ENCODE measurements at regions not wholly inside any gene's neighbourhood (a gene's known extent, or its start where the extent isn't known, plus 50 kb on each side); places are given as distances from the start of the nearest gene placed in this dataset.

- H3K9me3 Mint-ChIP-seq: peaks cover 13% of the 10 kb centered on the region
Measured at GRCh38 chr6:51129043-51129442, 310.4 kb downstream of the TFAP2B start.

More at GRCh38 chr6:51129043-51129442, 310.4 kb downstream of the TFAP2B start:
- H3K4me1 Mint-ChIP-seq: no peaks in the 10 kb centered on the region
- no peak for TF ChIP-seq NANOG (IDR thresholded peaks at IDR 0.05; ENCODE audit: borderline replicate concordance)
- no peak for TF ChIP-seq CREB1 (CRISPR knock-in tag; IDR thresholded peaks at IDR 0.05; ENCODE audit: low read depth)
- no peak for TF ChIP-seq POLR2AphosphoS5 (IDR thresholded peaks at IDR 0.05; ENCODE audit: low read depth)
- no peak for TF ChIP-seq EZH2 (IDR thresholded peaks at IDR 0.05; ENCODE audit: low read depth, unreplicated experiment)
- TF ChIP-seq ZNF114 (CRISPR knock-in tag; IDR thresholded peaks at IDR 0.05): no peak
- no peak for TF ChIP-seq ZNF331 (CRISPR knock-in tag; IDR thresholded peaks at IDR 0.05; ENCODE audit: low read depth)
- no peak for TF ChIP-seq REST (IDR thresholded peaks at IDR 0.05; ENCODE audit: unreplicated experiment)
- TF ChIP-seq ZNF462 (CRISPR knock-in tag; IDR thresholded peaks at IDR 0.05): no peak
- no peak for TF ChIP-seq EZH2phosphoT487 (IDR thresholded peaks at IDR 0.05; ENCODE audit: unreplicated experiment)
- no peak for TF ChIP-seq CTCF (conservative IDR thresholded peaks at IDR 0.05; ENCODE audit: low read depth in 2 of 2)
- no peak for TF ChIP-seq STAT1 (IDR thresholded peaks at IDR 0.05; ENCODE audit: unreplicated experiment)
- no peak for TF ChIP-seq ETS1 (IDR thresholded peaks at IDR 0.05)
- TF ChIP-seq JUNB (IDR thresholded peaks at IDR 0.05; ENCODE audit: unreplicated experiment): no peak
- H3K27ac Mint-ChIP-seq: no peak overlapping the region
- Histone ChIP-seq H3K79me2 (replicated peaks; ENCODE audit: insufficient read depth) (no peaks in the 10 kb centered on the region), H3K4me2 (no peak overlapping the region), H3K27me3 (ENCODE audit: insufficient read depth) (no peaks in the 10 kb centered on the region), H3K27ac (ENCODE audit: low read depth) (no peak overlapping the region), H3K9me2 (ENCODE audit: insufficient read depth) (no peaks in the 10 kb centered on the region), H3K4me1 (ENCODE audit: insufficient read depth) (no peaks in the 10 kb centered on the region), H2AFZ (no peak overlapping the region), H3K36me3 (ENCODE audit: insufficient read depth) (no peaks in the 10 kb centered on the region), H3F3A (replicated peaks; ENCODE audit: low read depth) (no peaks in the 10 kb centered on the region), H3K4me3 (no peak overlapping the region), H4K20me1 (replicated peaks; ENCODE audit: insufficient read depth) (no peaks in the 10 kb centered on the region)
- ATAC-seq (no peak), DNase-seq (ENCODE audit: low spot score) (no peak)
- no peak overlapping the region for H3K4me3 Mint-ChIP-seq
- H3K27me3 Mint-ChIP-seq (ENCODE audit: insufficient read depth, low read depth, poor library complexity): no peaks in the 10 kb centered on the region
- no peaks in the 10 kb centered on the region for H3K36me3 Mint-ChIP-seq (ENCODE audit: low read depth)
